Hematopoietic multipotent progenitor cell treated with erythropoietin and hydrocortisone succinate and interleukin-3 and kit ligand, for 4 days (in vitro differentiated cells): ENCODE measurements at regions not wholly inside any gene's neighbourhood (a gene's known extent, or its start where the extent isn't known, plus 50 kb on each side); places are given as distances from the start of the nearest gene placed in this dataset.
A peak's percentile ranks its signal among the peaks of the same experiment; 100 is the strongest.
"Not testable (repeated sequence)": the region's sequence is repeated elsewhere in the genome, so short reads cannot be mapped to it uniquely, and the experiment has no call there.

ENCODE experiments used
- DNase-seq: peaks from one replicate; pipeline ENCODE4 v3.0.0-alpha.2; 2015

DNA sequence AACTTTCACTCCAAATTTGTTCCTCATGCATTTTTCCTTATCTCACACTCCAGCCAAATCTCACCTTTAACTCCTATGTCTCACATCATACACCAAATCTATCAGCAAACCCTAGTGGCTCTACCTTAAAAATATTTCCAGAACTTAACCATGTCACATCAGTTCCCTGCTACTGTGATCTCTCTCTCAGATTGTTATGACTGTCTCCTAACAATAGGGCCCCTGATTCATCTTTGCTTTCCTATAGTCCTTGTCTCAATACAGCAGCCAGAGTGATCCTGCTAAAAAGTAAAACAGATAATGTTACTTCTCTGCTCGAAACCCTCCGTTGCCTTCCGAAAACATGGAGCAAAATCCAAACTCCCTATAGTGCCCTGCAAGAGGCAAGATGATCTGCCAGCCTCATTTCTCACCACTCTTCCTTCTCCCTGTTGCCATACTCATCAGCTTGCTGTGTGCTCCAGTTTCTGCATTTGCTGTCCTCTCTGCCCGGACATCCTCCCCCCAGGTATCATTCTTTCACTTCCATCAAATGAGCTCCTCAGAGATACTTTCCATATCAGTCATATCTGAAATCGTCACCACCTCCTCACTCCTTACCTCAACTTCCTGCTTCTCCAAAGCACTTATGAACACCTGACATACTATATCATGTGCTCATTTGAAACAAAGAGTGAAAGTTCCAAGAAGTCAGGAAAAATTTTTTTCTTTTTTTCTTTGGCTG is 293.4 kb upstream of the NR3C2 start:
- DNase-seq: no peak

DNA sequence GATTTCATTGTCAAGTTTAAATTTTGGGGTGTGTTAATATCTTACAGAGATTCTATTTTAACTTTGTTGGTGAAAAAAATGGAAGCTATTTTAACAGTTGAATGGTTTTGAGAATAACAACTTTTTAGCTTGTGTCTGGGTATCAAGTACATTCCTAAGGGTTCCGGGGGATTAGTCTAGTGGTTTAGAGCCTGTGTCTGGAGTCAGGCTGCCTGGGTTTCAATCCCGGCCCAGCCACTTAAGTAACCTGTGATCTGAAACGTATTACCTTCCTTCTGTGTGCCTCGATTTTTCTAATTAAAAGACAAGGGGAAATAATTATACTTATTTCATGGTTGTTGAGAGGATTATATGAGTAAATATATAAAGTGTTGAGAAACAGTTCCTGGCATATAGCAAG is 288.6 kb upstream of the NR3C2 start:
- DNase-seq: no peak

DNA sequence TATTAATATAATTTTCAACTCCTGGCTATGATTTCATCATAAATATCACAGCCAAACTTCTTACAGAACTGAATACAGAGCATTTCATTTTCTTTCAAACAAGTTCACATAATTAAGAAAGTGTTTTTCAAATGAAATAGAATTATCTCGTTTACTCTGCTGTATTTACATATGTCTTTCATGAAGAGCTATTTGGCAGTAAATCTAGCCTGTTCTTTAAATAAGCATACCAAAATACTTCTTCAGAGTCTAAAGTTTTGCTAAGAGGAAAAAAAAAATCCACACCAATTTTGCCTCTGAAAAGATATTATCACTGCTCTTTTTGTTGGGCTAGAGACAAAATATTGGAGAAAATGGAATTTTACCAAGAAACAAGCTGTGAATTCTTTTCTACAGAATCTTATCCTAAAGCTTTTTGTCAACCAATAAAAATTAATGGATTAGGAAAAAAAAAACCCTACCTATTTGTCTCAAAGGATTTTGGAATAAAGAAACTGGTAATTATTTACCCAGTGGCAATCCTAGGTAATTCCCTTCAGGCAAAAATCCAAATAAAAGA is 287.9 kb upstream of the NR3C2 start:
- no peak for DNase-seq

DNA sequence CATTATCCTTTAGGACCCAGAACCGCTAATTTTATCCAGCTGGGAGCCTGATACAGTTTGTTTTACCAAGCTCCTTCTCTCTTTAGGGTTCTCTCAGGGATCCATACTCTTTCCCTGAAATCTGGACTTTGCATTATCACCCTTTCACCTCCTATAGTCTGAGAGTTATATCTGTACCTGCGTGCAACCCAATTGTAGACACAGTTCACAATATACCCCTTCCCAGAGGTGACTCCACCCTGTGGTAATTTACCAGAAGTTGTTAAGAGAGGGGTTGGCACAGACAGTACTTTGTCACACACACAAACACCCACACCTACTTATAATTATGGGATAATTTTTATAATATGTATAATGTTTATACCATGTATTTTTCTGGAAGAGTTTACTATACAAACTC is 275.8 kb upstream of the NR3C2 start:
- no peak for DNase-seq

DNA sequence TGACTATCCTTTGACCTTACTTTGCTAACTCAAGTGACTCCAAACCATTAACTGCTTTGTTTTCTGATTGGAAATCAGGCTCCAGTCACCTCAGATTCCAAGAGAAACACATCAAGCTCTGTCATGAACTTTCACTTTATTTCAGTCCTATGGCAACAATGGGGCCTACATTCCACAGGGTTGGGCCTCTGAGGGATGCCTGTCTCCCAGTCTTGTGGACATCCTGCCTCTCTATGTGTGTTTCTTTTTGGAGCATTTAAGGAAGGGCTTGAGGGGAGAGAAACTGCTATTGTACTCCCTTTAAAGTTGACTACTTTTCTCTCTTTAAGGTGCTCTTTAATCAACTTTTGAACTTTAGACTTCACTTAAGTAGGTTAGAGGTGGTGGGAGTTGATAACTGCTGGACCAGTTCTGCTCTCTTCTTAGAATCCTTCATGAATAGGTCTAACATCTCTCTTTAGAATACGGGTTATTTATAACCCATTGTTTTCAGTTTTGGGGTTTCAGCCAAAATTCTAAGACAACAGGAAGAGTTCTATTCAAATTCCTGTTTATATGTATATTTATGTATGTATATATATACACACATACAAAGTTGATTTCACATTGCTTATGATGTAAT is 274.3 kb upstream of the NR3C2 start:
- no peak for DNase-seq

DNA sequence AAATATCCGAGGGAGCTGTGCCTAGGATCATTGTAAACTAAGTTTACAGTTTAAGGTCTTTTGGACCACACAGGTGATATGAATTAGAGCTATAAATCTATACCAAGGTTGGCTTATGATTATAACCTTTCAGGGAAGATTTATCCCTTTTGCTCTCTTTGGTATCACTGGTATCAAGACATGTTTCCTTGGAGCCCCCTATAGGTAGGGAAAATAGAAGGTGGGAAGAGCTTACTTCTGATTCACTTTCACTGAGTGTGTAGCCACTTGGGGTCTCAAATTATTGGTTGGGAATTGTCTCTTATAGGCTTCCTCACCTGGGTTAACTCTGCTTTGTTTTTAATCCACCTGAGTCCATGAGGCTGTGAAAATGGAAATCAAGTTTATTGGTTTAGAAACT is 262.1 kb upstream of the NR3C2 start:
- DNase-seq: peak; percentile 0

DNA sequence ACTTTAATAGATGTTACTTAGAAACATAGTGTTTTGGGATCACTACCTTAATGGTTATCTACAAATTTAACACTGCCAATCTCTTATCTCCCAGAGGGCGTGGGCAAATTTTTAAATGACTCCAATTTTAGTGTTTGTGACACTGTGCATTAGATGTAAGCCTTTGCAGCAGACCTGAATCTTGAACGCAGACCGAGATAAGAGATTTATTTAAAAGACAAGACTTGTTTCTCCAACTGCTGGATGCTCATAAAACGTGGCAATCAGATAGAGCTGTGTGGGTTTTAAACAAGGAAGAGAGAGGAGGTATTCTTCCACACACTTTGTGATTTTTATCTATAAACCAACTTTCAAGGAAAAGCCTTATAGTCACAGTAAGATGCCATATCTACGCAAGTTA is 252.5 kb upstream of the NR3C2 start:
- DNase-seq: no peak

DNA sequence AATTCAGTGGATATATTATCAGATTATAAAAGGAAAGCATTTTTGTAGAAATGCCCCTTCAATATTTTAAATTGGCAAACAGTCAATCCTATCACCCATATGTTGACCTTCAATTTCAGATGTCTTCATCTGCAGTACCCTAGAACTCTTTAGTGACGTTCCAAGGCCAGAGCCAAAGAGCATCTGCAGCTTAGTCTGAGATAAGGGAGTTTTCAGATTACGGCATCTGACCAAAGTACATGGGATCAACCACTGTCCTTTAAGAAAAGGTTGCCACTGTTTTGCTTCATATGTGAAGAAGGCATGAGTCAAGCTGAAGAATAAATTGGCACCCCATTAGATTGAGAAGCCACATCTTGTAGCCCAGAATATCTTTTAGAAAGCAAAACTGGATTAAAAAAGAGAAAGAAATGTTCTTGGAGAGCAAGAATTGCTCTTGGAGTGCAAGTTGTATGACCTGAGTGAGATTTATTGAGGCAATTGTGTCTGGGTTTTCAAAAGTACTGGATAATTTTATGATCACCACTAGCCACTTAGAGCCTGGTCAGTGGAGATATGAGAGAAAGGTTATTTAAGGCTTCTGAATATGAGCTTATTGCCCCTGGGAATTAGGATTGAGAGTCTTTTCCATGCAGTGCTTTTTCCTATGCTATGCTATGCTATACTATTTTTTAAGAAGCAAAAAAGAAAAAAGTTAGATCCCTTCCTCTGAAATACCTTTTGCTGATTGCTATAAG is 251.9 kb upstream of the NR3C2 start:
- no peak for DNase-seq

DNA sequence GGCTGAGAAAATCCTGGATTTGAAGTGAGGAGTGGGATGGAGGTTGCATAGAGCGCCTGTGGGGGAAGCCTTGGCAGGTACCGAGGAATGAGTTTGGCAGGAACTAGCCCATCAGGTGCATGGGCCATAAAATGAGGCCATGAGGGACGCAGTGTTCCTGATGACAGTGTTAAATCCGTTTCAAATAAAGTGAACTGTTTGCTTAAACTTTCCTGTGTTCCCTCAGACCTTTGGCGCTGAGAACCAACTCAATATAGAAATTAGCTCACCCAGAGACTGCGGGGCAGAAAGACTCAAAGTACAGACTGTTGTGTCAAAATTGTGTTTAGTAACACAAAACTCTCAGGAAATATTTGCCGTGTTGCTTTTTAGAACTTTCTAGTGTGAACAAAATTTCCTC is 250.0 kb upstream of the NR3C2 start:
- DNase-seq: no peak

DNA sequence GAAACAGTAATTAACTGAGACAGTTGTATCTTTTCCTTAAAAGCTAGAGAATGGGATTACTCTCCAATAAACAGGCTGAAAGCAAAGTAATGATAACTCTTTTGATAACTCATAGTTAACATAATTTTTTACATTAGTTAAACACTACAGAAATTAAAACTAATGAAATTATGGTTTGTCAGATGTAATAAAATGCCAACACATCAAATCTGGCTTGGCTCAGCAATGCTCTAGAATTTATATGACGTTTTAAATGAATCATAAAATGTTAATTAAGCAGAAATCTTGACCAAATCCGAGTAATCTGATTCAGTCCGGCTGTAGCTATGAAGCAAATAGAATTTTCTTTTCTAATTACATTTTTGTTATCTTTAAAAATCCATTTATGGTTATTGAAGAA is 244.2 kb upstream of the NR3C2 start:
- DNase-seq: no peak

DNA sequence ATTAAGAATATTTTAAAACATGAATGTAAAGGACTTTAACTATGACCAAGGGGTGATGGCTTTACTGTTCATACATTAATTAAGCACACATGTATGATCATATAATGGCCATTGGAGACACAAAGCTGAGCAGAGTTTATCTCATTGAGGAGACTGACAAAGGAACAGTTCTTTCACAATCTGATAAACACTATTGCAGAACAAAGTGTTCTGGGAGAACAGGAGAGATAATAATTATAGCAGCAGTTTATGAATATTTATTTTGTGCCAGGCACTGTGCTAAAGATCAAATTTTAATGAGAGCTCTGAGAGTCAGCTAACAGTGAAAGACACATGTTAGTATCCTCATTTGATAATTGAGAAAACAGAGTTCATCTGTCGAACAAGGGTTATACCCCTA is 242.4 kb upstream of the NR3C2 start:
- no peak for DNase-seq

DNA sequence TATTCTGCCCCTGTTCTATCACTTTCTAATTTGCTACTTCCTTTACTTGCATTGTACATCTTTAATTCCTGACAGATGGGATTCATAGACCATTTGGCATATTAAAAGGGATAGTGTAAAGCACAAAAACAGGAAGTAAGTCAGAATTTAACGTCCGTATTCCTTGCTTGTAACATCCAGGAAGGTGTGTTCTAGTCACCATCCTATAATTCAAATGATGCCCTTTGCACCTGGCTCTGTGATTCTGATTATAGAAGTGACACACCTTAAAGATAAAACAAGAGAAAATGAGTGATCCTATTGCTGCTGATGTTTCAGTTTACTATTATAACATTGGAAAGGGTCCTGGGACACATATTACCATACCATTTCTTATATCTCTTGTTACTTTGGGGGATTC is 238.7 kb upstream of the NR3C2 start:
- DNase-seq: no peak

DNA sequence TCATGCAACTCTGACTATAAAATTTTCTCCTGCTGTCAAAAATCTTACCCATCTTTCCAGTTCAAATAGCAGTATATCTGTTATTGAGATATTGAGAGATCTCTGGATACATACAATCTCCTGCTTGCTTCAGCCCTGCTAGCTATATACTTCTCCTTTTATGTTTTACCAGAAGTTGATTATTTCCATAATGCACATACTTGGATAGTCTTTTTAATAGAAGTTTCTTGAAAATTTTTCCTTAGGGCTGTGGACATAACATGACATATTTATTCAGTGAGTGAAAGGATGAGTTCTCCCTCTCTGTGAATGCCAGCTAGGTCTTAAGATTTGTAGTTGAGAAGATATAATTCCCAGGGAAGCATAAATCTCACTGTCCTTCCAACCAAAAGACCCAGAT is 234.1 kb upstream of the NR3C2 start:
- no peak for DNase-seq

DNA sequence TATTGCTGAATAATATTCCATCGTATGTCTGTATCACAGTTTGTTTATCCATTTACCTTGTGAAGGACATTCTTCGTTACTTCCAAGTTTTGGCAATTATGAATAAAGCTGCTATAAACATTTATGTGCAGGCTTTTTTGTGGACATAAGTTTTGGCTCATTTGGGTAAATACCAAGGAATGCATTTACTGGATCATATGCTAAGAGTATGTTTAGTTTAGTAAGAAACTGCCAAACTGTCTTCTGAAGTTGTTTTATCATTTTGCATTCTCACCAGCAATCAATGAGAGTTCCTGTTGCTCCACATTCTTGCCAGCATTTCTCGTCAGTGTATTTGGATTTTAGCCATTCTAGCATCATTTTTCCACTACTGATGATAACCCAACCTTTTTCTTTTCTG is 232.7 kb upstream of the NR3C2 start:
- no peak for DNase-seq

DNA sequence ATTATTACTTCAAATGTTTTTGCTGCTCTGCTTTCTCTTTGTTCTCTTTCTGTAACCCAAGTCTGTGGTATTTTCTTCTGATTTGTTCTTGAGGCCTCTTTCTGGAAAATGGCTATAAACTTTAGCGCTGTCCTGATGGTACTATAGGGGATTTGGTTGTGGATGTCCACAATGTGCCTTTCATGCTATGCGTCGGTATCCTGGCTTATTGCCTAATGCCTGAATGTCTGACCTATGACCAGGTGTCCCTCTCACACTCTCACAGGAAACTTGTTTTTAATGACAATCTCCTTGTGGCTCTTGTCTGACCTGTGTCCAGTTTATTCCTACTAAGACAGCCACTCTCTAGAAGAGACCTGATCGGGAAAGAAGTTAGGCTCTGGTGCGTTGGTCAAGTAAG is 222.4 kb upstream of the NR3C2 start:
- DNase-seq: no peak

DNA sequence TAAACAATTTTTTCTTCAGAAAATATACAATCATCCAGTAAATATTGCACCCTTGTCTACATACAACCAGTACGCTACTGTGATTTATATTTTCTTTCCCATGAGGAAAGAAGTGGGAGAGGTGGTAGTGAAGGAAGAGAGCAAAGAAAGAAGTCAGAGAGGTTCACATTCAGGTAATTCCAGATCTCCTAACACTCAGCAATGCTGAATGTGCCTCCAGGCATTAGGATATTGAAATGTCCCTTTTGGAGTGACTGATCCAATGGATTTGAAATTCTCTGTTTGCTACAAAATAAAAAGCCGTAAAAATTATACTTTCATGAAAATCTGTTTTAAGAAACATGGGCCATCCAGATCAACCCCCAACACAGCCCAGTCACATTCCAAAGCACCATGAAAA is 211.9 kb upstream of the NR3C2 start:
- no peak for DNase-seq

DNA sequence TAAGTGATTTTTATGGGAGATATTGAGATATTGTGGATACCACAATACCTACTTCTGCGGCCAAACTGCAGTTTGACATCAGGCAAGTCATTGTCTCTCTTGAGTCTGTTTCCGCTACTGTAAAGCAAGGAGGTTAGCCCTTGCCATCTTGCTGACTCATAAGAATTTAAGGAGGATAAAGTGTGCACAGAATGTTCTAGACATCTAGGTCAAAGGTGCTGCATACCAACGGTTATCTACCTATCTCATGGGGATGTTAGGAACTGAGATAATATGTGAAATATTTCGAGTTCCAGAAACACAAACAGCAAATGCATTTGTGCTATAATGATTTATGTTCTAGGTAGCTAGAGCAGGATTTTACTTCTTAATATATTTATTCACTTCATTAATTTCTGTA is 211.5 kb upstream of the NR3C2 start:
- no peak for DNase-seq

DNA sequence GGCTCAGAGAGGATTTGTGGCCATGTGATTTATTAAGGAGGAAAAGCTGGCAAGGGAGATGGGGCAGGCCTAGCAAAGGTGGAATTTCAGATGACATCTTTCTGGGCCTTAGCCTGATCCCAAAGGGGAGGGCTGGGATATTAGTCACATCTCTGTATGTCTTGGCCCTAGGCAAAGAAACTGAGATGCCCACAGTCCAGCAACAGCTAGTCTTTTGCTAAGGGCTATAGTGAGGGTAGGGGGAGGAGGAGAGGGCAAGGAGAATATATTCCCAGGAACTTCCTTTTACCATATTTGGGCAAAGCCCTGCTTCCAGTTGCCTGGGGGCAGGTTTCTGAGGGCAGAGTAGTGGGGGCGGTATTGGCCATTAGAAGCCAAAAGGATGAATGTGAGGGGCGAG is 209.8 kb upstream of the NR3C2 start:
- DNase-seq: no peak

DNA sequence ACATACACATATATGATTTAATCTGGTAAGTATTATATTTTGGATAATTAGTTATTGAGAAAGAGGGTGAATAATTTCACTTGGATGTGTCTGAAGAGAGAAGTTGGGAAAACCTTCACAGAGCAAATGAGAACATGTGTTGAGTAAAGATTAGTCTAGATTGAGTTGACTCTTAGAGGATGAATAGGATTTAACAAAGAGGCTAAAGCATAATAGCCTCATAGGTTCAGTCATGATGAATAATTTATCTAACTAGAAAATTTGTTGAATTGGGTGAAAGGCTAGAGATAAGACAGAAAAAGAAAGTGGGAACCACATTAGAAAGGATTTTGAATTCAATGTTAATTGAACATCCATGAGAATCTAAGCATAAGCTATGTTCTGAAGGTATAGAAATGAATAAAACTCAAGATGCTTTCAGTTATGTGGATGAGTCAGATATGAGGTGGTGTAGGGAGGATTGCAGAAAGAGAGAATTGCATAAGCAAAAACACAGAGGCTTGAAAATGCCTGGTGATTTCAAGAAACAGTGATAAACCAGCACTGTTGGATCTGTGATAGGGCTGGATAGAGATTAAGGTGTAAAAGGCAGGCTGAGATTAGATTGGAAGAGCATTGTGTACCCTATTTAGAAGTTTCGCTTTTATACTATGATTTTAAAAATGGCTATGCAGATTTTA is 207.6 kb upstream of the NR3C2 start:
- no peak for DNase-seq

DNA sequence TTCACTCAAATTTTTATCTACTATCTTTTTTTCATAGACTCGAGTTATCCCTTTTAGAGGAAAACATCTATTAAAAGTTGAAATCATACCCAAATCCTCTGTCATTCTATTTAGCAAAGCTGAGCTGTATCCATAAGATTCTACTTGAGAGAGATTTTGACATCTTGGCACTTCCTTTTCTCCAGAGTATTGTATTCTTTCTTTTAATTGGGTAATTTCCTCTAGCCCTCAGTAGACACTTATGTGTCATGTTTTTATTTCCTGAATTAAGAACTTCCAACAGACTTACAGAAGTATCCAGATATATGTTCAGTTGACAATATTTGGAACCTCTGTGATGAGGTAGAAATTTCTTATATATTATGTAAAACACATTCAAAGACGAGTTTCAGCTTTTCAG is 201.6 kb upstream of the NR3C2 start:
- no peak for DNase-seq

DNA sequence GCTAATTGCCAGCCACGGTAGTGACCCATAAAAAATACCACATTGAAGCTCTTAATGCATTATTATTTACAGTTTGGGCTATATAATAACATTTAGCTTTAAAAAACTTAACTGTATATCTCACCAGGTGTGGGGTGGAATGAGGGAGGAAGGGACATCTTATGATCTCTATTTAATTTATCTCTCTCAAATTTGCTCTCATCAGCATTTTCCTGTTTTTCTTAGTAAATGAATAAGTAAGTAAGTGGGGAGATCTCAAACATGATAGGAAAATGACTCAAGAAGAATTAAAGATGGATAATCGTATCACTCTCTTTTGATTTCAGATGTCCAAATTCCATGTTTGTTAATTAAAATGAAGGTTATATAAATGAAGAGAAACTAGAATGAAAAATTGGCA is 200.7 kb upstream of the NR3C2 start:
- DNase-seq: no peak

DNA sequence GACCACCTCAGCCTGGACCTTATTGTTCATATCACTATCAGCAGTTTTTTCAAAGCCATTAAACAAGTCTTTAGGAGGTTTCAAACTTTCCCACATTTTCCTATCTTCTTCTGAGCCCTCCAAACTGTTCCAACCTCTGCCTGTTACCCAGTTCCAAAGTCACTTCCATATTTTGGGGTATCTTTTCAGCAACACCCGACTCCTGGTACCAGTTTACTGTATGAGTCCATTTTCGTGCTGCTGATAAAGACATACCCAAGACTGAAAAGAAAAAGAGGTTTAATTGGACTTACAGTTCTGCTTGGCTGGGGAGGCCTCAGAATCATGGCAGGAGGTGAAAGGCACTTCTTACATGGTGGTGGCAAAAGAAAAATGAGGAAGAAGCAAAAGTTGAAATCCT is 195.9 kb upstream of the NR3C2 start:
- DNase-seq: not testable (repeated sequence)

DNA sequence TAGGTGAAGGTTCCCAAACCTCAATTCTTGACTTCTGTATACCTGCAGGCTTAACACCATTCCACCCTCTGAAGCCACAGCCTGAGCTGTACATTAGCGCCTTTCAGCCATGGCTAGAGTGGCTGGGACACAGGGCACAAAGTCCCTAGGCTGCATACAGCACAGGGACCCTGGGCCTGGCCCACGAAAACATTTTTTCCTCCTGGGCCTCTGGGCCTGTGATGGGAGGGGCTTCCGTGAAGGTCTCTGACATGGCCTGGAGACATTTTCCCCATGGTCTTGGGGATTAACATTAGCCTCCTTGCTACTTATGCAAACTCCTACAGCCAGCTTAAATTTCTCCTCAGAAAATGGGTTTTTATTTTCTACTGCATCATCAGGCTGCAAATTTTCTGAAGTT is 195.2 kb upstream of the NR3C2 start:
- not testable (repeated sequence) for DNase-seq

DNA sequence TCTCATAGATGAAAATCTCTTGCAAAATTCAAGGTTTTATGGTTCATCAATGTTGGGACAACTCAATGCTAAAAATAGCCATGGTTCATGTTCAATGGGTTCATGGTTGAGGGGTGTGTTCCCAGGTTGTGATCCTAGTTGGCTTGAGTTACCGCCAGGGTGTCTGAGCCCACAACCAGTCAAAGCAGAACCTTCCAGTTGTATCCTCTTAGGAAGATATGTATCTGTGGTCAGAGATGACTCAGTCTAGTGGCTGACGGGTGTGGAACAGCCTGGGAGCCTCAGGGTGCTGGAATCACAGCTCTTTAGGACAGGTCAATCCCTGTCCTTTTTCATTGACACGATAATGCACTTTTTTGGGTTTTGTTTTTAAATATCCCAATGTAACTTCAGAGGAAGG is 192.3 kb upstream of the NR3C2 start:
- DNase-seq: no peak
